Gastroesophageal sphincter (tissue), 3 donors: ENCODE measurements at regions not wholly inside any gene's neighbourhood (a gene's known extent, or its start where the extent isn't known, plus 50 kb on each side); places are given as distances from the start of the nearest gene placed in this dataset.

Experiments
- CTCF ChIP-seq, 4 experiments: fragments of 200-600 bp in 2 of 4; fragments of 450-650 bp in 2 of 4; sonication (generic) in 1 of 4; IDR thresholded peaks; one replicate each; pipeline ENCODE4 v1.5.1; 2017 to 2019; ENCODE audit warnings: antibody characterized with exemption in 4 of 4, mild to moderate bottlenecking in 2 of 4, moderate library complexity in 2 of 4
- POLR2A ChIP-seq, 2 donors: fragments of 450-650 bp; IDR thresholded peaks; one replicate each; pipeline ENCODE4 v1.6.1; 2017; ENCODE audit warnings: antibody characterized with exemption in 2 of 2, mild to moderate bottlenecking in 2 of 2, moderate library complexity in 1 of 2
- POLR2AphosphoS5 ChIP-seq: sonication (generic); formaldehyde crosslinking; IDR thresholded peaks from one replicate; pipeline ENCODE4 v1.6.1; 2017; ENCODE audit warnings: antibody characterized with exemption

DNA sequence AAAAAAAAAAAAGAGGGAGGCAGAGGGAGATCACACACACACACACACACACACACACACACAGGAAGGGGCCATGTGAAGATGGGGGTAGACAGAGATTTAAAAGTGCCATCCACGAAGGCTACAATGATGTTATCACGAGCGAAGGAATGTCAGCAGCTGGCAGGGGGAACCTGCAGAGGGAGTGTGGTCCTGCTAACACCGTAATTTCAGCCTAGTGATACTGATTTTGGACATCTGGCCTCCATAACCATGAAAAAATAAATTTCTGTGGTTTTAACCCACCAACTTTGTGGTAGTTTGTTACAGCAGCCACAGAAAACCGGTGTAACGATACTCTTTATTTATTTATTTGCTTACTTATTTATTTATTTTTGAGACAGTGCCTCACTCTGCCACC lies 76.0 kb downstream of the TMCO5A start:
- TF ChIP-seq CTCF (IDR thresholded peaks at IDR 0.05): no peak
- no peak for TF ChIP-seq POLR2A (IDR thresholded peaks at IDR 0.05)
- TF ChIP-seq POLR2AphosphoS5: no peak
